NCI-H526 treated with DMSO at 0.1 percent for 48 hours (cell line): ENCODE measurements at regions not wholly inside any gene's neighbourhood (a gene's known extent, or its start where the extent isn't known, plus 50 kb on each side); places are given as distances from the start of the nearest gene placed in this dataset.

ENCODE experiments used
- DNase-seq: peaks from one replicate; lab custom pipeline; 2025; lab: John Stamatoyannopoulos, UW

DNA sequence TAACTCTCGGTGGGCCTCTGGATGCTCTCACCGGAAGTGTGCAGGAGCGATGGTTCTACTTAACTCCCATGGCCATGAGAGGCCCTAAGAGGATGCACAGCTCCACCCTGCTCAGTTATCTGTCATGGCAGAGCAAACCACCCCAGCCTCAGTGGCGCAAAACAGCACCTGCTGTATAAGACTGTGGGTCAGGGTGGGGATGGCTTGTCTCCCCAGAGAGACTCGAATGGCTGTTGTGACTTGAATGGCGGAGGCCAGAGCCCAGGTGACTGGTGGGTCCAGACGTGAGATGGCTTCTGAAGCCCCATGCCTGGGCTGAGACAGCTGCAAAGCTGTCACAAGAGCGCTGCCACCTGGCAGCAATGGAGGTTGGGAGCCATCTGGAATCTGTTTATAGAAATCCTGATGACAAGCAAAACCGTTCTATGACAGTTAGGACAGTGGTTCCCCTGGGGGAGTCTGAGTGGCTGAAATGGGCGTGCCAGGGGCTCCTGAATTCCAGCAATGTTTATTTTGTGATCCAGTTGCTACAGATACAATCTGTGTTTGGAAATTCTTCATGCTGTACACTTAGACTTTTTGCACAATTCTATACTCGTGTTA, 490.5 kb downstream of the TCERG1L start:
- DNase-seq, result no peak

GRCh38 chr10:130824230-130825014, 487.1 kb downstream of the TCERG1L start:
- DNase-seq, result no peak

DNA sequence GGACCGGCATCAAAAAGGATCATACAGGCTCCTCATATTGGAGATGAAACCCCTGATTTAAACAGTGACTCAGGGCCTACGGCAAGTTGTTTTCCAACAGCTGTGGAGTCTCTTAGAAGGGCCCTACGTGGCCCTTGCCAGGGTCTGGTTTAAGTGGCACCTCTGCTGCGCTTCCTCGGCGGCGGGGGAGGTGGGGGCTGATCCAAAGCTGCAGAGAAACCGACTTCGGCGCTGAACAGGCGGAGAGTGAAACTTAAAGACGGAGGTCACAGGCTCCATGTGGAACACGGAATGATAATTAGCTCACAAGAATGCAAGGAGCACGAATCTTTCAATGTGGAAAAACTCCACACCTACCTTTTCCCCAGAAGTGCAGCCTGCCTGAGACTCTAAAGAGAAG, 477.9 kb downstream of the TCERG1L start:
- no peak for DNase-seq

- no peak for DNase-seq
Observed at GRCh38 chr10:130834170-130834569, 477.4 kb downstream of the TCERG1L start.

GRCh38 chr10:130834573-130834972, 476.9 kb downstream of the TCERG1L start:
- no peak for DNase-seq

- DNase-seq, result no peak
Observed at GRCh38 chr10:130835068-130835467, 476.5 kb downstream of the TCERG1L start.

DNA sequence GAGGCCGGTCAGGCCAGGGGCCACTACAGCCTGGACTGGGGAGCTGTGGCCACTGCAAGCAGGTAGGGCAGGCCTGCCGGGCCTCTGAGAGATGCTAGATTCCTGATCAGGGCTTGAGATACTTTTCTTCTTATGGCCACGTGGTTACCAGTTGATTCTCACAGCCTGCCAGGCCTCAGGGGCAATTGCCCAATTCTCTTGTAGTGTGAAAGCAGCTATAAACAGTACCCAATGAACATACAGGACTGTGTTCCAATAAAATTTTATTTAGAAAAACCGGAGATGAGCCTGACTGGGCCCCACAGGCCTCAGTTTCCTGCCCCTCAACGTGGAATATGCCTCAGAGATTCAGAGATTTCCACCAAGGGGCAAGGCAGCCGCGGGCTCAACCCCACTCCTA, 475.2 kb downstream of the TCERG1L start:
- no peak for DNase-seq

- no peak for DNase-seq
Observed at GRCh38 chr10:130843051-130843653, 468.4 kb downstream of the TCERG1L start.

GRCh38 chr10:130844310-130844709, 467.2 kb downstream of the TCERG1L start:
- no peak for DNase-seq

DNA sequence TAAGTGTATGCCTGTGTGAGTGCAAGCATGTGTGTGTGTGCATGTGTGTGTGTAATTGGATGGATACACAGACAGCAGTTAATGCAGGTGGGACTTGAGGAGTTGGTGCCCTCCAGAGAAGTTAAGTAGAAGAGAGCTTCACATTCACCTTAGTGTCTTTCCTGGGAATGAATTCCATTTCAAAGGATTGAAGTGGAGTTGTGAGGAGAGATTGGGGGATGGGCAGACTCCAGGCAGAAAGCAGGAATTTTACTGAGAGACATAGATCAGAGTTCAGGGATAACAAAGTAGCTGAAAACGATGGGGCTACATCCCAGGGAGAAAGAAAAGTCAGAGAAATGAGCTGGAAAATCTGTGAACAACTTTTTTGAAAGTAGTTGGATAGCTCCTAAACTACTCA, 464.4 kb downstream of the TCERG1L start:
- DNase-seq, result no peak

GRCh38 chr10:130848855-130849254, 462.7 kb downstream of the TCERG1L start:
- DNase-seq, result no peak

DNA sequence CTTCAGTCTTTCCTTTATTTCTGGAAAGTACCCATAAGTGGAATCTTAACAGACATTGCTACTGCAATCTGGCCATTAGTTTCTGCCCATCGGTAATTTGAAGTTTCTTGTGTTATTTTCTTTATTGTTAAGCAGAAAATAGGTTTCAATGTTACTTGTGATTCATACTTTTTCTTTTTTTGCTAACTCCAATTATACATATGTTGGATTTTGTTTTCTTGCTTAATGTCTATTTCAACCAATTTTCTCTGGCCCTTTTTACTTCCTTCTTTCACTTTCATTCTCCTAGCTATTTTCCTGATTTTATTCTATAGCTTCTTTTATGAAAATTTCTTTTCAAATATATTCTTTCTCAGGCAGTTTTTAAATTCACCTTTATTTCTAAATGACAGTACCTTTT, 457.4 kb downstream of the TCERG1L start:
- no peak for DNase-seq

DNA sequence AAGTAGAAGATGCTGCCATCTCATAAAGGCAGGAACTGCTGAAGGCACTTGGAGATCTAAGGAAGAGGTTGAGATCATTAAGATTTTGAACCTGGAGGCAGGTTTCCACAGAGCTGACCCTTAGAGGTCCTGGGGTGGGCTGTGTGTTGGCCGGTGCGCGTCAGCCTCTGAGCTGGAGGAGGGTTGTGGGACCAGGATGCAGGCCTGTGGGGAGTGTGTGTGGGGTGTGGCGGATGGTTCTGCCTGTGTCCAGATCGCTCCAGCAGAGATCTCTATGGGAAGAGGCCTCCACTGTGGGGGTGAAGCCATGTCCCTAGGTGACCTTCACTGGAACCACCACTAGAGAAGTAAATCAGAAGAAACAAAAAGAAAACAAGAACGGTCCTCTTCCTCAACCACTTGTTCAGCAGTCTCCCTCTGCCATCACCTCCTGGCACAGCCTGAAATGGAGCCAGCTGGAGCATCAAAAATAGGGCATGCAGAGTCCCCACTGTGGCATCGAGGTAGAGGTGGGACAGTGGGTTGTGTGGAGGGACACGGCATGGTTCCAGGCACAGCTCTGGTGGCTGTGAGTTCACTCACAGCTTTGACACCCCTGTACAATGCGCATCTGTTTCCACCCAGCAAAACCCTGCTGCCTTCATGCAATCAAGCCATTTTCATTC, 453.8 kb downstream of the TCERG1L start:
- DNase-seq, result no peak

- DNase-seq, result no peak
Observed at GRCh38 chr10:130858626-130859025, 452.9 kb downstream of the TCERG1L start.

- DNase-seq, result no peak
Observed at GRCh38 chr10:130859427-130859826, 452.1 kb downstream of the TCERG1L start.

GRCh38 chr10:130862122-130862521, 449.4 kb downstream of the TCERG1L start:
- DNase-seq, result no peak

DNA sequence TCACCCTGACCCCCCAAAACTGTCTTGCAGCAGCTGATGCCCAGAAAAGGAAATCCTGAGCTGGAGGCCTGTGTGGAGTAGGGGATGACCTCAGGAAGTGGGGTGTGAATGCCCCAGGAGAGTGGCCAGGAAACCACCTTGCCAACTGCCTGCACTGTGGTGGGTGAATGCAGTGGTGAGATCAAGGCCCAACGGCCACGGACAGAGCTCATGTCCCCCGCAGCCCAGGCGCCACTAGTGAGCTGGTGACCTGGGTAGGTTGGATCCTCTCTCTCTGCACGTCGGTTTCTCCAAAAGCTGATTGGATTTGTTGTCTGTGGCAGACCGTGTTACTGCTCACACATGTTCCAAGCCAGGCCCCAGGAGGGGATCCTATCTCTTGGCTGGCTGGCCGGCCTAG, 448.9 kb downstream of the TCERG1L start:
- DNase-seq, result no peak

- no peak for DNase-seq
Observed at GRCh38 chr10:130863044-130863443, 448.5 kb downstream of the TCERG1L start.

- DNase-seq, result no peak
Observed at GRCh38 chr10:130864961-130865818, 446.3 kb downstream of the TCERG1L start.

DNA sequence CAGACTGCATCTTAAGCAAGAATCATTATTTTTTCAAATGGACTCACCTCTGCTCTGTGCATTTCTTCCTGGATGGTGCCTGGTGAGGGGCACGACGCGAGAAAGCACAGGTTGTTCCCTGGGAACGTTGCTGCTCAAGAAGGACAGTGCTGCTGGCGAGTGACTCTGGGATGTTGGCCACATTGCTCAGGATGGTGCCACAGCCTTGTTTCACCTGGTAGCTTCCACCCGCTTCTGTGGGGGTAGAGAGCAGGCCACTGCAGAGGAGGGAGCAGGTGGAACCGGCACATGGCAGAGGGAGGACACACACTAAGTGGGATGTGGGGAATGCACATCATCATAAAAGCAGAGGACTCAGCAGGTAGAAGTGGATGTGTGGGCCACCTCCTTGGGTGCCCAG, 444.7 kb downstream of the TCERG1L start:
- no peak for DNase-seq

GRCh38 chr10:130867446-130868194, 443.9 kb downstream of the TCERG1L start:
- DNase-seq, result no peak
